Central memory CD8-positive, alpha-beta T cell (primary cell): ENCODE measurements at regions not wholly inside any gene's neighbourhood (a gene's known extent, or its start where the extent isn't known, plus 50 kb on each side); places are given as distances from the start of the nearest gene placed in this dataset.

Source experiments
- ATAC-seq: fragments of 150-1000 bp; cut with Tn5 transposase; replicated peaks from 2 replicates; pipeline ENCODE4 v1.10.0; 2022; ENCODE audit warnings: mild to moderate bottlenecking, moderate FRiP score, moderate number of reproducible peaks; ENCODE audit not compliant: poor library complexity, severe bottlenecking; ENCODE audit errors: extremely low read depth
- DNase-seq, 2 donors: peaks; one replicate each; pipeline ENCODE4 v3.0.0; 2021; ENCODE audit warnings: low spot score in 2 of 2
- H3K27ac Mint-ChIP-seq: one replicate; pipeline ENCODE4 v1.8.0; 2022; ENCODE audit warnings: low read depth, mild to moderate bottlenecking, moderate library complexity, mixed read lengths
- H3K27me3 Mint-ChIP-seq: one replicate; pipeline ENCODE4 v1.8.0; 2022; ENCODE audit warnings: mixed read lengths
- H3K36me3 Mint-ChIP-seq: one replicate; pipeline ENCODE4 v1.8.0; 2022; ENCODE audit warnings: mild to moderate bottlenecking, moderate library complexity, mixed read lengths; ENCODE audit not compliant: insufficient read depth
- H3K4me1 Mint-ChIP-seq: one replicate; pipeline ENCODE4 v1.8.0; 2022; ENCODE audit warnings: mixed read lengths
- H3K4me3 Mint-ChIP-seq: one replicate; pipeline ENCODE4 v1.8.0; 2022; ENCODE audit warnings: mild to moderate bottlenecking, moderate library complexity, mixed read lengths
- H3K9me3 Mint-ChIP-seq: one replicate; pipeline ENCODE4 v1.8.0; 2022; ENCODE audit warnings: mixed read lengths

DNA sequence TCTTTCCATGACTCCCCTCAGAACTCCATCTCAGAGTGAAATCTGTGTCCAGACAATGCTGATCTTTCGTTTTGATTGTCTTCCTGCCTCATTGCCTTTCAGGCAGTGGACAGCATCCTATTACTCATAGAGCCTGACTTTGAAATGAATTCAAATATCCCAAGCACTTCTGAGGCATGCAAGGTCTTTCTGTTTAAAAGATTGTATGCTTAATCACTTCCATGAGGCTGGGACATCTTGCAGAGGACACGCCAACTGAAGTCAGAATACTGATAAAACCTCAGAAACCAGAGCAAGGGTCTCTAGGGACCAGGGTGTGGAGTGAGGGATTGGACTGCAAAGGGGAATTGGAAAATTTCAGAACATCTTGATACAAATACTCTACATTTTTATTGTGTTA, 836.5 kb upstream of the ID2 start:
- no peak for DNase-seq
- no peak overlapping the region for H3K4me3 Mint-ChIP-seq
- H3K4me1 Mint-ChIP-seq: peaks cover 15% of the 10 kb centered on the region
- H3K27me3 Mint-ChIP-seq: no peaks in the 10 kb centered on the region
- no peak overlapping the region for H3K27ac Mint-ChIP-seq
- no peak for ATAC-seq
- no peaks in the 10 kb centered on the region for H3K9me3 Mint-ChIP-seq
- H3K36me3 Mint-ChIP-seq: peaks cover 3% of the 10 kb centered on the region

DNA sequence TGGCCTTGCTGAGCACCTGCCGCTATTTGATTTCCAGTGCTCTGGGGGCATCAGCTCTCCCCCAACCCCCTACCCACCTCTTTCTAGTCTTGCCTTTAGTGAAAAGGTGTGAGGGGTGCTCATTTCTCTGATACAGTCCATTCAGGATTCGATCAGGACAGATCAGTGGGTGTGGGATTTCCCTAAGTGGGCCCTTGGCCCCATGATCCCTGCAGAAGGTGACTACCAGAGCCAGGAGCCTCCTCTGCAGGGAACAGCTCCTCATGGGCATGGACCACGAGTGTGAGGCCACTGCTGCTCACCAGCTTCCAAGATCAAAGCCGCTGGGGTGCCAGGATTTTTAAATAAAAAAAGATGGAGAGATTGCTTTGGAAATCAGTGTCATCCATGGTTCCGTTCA, 835.2 kb upstream of the ID2 start:
- H3K27ac Mint-ChIP-seq: no peak overlapping the region
- no peaks in the 10 kb centered on the region for H3K27me3 Mint-ChIP-seq

DNA sequence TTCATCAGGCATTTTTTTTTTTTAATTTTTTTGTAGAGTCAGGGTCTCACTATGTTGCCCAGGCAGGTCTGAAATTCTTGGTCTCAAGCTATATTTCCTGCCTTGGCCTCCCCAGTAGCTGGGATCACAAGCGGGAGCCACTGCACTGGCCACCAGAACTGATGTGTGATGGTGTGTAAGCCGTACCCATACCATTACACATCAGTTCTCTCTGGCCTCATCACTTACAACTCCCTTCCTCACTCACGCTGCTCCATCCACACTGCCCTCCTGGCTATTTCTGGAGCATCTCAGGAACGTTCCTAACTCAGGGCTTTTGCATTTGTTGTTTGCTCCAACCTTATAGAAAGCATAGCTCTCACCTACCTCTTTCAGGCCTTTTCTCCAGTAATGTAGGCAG, 834.5 kb upstream of the ID2 start:
- H3K9me3 Mint-ChIP-seq: no peaks in the 10 kb centered on the region
- peaks cover 15% of the 10 kb centered on the region for H3K4me1 Mint-ChIP-seq
- H3K27me3 Mint-ChIP-seq: no peaks in the 10 kb centered on the region
- H3K27ac Mint-ChIP-seq: no peak overlapping the region
- ATAC-seq (no peak), DNase-seq (no peak)
- no peak overlapping the region for H3K4me3 Mint-ChIP-seq
- H3K36me3 Mint-ChIP-seq: peaks cover 3% of the 10 kb centered on the region

More for the DNA sequence above, 835.2 kb upstream of the ID2 start:
- no peaks in the 10 kb centered on the region for H3K9me3 Mint-ChIP-seq
- peaks cover 3% of the 10 kb centered on the region for H3K36me3 Mint-ChIP-seq
- peaks cover 15% of the 10 kb centered on the region for H3K4me1 Mint-ChIP-seq
- no peak for ATAC-seq
- H3K4me3 Mint-ChIP-seq: no peak overlapping the region
- no peak for DNase-seq

DNA sequence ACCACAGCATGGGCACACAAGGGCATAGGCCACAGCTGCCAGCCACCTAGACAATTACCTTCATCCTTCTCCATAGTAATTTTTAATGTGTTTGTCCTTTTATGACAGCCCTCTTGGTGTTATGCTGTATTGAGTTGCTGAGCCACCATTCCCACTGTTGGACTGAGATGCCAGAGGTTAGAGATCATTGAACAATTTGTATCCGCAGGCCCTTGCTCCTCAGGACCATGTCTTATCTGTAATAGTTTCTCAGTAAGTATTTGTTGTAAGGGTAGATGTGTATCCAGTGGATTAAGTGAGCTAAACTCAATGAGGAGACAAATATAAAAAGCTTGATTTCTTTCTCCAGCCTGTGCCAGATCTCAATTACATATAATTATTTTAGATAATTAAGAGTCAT, 832.8 kb upstream of the ID2 start:
- ATAC-seq: no peak

DNA sequence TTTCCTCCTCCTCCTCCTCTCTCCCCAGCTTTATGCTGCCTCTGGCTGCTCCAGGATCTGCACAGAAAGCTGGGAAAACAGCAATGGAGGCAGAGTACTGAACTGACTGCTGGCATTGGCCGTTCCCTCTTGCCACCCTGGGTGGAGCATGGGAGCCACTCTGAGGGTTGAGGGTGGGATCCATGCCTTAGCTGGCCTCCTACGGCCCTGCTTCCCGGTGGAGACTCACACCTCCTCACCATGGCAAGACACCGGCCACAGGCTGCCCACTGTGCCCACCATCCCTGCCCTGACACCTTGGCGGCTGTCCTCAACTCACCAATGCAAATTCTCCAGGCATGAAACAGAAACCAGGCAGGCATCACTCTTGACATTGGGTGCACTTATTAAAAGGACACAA, 832.3 kb upstream of the ID2 start:
- peaks cover 15% of the 10 kb centered on the region for H3K4me1 Mint-ChIP-seq
- no peak overlapping the region for H3K4me3 Mint-ChIP-seq

More for the DNA sequence above, 832.8 kb upstream of the ID2 start:
- Mint-ChIP-seq H3K4me1 (peaks cover 15% of the 10 kb centered on the region), H3K27ac (no peak overlapping the region), H3K27me3 (no peaks in the 10 kb centered on the region), H3K4me3 (no peak overlapping the region), H3K36me3 (peaks cover 3% of the 10 kb centered on the region), H3K9me3 (no peaks in the 10 kb centered on the region)
- no peak for DNase-seq

DNA sequence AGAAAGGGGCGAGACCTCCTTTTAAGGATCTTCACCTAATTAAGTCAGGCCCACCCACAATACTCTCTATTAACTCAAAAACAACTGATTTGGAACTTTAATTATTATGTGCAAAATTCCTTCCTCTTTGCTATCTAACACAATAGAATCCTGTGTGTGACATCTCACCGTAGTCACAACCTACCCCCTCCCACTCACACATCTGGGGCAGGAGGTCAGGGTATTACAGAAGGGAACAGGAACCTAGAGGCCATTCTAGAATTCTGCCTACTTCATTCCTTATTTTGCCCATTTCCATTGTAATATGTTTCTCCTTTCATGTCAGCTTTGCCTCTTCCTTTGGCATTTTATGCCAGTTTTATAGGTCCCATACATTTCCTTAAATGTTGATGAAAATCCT, 829.3 kb upstream of the ID2 start:
- Mint-ChIP-seq H3K9me3 (no peaks in the 10 kb centered on the region), H3K4me3 (no peak overlapping the region), H3K36me3 (peaks cover 3% of the 10 kb centered on the region), H3K27ac (no peak overlapping the region), H3K4me1 (peaks cover 13% of the 10 kb centered on the region), H3K27me3 (no peaks in the 10 kb centered on the region)
- DNase-seq: no peak
- no peak for ATAC-seq

More for the DNA sequence above, 832.3 kb upstream of the ID2 start:
- ATAC-seq (no peak), DNase-seq (no peak)
- H3K27me3 Mint-ChIP-seq: no peaks in the 10 kb centered on the region
- H3K27ac Mint-ChIP-seq: no peak overlapping the region
- H3K9me3 Mint-ChIP-seq: no peaks in the 10 kb centered on the region
- H3K36me3 Mint-ChIP-seq: peaks cover 3% of the 10 kb centered on the region

DNA sequence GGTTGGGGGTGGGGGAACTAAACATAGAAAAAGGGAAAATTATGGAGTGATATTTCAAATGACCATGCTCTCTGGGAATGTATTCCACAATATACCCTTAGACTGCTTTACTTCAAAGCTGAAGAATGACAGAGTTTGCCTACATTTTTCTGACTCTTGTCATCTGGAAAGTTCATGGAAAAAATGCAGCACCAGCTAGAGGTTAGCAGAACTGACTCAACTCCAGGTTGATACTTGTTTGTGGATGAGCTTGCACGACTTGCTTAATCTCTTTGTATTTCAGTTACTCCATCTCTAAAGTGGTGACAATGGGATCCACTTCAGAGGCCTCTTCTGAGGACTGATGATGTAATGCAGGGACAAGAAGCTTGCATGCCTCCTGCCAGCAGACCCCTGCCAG, 824.0 kb upstream of the ID2 start:
- H3K9me3 Mint-ChIP-seq: no peaks in the 10 kb centered on the region
- H3K4me1 Mint-ChIP-seq: no peaks in the 10 kb centered on the region
- ATAC-seq (no peak), DNase-seq (no peak)
- no peak overlapping the region for H3K4me3 Mint-ChIP-seq
- no peak overlapping the region for H3K27ac Mint-ChIP-seq
- no peaks in the 10 kb centered on the region for H3K36me3 Mint-ChIP-seq
- no peaks in the 10 kb centered on the region for H3K27me3 Mint-ChIP-seq

DNA sequence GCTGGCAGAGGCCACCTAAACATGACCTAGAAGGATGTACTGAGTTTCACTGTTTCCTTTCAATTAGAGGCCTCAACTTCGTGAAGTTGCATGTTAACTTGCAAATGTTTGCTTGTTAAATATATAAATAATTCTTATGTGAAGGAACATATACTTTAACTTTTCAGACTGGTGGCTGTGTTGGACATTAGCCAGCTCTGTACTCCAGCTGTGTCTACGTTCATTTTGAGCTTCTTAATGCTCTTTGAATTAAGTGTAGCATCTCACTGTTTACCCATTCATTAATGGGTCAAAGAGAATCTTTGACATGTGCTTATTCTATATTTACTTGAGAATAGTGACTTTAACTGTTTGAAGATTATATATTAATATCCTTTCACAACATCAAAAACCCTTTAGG, 823.2 kb upstream of the ID2 start:
- H3K27ac Mint-ChIP-seq: no peak overlapping the region
- no peaks in the 10 kb centered on the region for H3K4me1 Mint-ChIP-seq
- ATAC-seq (no peak), DNase-seq (no peak)
- H3K4me3 Mint-ChIP-seq: no peak overlapping the region
- no peaks in the 10 kb centered on the region for H3K9me3 Mint-ChIP-seq
- H3K27me3 Mint-ChIP-seq: no peaks in the 10 kb centered on the region
- no peaks in the 10 kb centered on the region for H3K36me3 Mint-ChIP-seq

DNA sequence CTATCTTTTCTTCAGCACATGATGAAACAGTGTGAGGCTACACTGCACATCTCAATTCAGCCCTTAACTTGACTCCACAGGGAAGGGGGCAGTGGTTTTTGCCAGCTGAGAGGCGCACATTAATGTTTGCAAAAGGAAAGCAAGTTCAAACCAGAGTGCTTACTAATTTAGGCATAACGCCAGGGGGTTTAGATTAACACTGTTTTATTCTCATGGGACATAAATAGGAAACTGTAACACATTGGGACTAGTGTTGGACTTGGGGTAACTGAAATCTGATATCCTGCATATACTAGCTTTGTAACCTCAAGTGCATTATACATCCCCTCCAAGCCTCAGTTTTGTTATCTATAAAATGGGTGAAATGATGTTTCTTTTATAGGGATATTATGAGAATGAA, 821.2 kb upstream of the ID2 start:
- Mint-ChIP-seq H3K27me3 (no peaks in the 10 kb centered on the region), H3K4me3 (no peak overlapping the region), H3K4me1 (no peaks in the 10 kb centered on the region), H3K9me3 (no peaks in the 10 kb centered on the region), H3K27ac (no peak overlapping the region), H3K36me3 (no peaks in the 10 kb centered on the region)
- no peak for ATAC-seq
- no peak for DNase-seq

DNA sequence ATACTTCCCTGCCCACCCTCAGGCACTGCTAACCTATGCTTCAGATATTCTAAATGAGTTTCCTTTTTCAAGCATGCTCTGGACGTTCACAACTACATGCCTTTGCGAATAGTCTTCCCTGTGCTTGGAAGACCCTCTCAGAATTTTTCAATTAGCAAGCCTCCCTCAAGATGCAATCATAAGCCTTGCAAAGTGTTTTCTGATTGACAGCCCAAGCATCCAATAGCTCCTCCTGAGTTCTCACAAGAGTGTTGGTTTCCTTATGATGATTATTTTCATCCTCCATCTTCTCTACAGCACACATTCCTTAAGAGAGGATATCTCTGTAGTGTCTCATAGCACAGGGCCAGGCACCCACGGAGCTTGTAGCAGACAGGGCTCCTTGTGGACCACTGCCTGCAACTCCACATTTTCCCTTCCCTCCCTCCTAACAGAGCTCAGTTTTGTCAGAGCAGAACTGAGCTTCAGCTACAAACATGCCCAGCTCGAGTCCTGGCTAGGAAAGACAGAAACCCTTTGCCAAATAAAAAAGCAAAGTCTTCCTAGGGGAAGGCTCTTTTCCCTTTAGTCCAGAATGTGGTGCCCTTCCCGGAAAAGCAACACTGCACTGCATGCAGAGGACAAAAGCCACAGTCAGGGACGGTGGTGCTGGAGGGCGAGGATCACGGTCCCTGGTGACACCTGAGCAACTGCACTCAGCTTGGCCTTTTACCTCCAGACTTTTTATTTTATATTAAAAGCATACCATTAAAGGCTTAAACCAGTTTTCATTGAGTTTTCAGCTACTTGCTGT, 819.8 kb upstream of the ID2 start:
- Mint-ChIP-seq H3K36me3 (no peaks in the 10 kb centered on the region), H3K9me3 (no peaks in the 10 kb centered on the region), H3K27me3 (no peaks in the 10 kb centered on the region), H3K27ac (no peak overlapping the region), H3K4me3 (no peak overlapping the region), H3K4me1 (no peaks in the 10 kb centered on the region)
- DNase-seq: no peak
- no peak for ATAC-seq

DNA sequence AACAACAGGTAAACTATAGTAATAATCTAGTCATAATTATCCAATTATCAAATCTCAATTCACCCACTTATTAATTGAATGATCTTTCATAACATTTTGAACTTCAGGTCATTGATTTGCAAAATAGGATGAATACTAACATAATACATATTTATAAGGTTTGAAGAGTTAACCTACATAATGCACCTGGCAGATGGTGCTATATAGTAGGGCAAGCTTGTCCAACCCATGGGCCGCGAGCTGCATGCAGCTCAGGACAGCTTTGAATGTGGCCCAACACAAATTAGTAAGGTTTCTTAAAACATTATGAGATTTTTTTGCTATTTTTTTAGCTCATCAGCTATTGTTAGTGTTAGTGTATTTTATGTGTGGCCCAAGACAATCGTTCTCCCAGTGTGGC, 815.8 kb upstream of the ID2 start:
- Mint-ChIP-seq H3K4me3 (no peak overlapping the region), H3K9me3 (no peaks in the 10 kb centered on the region), H3K27me3 (no peaks in the 10 kb centered on the region), H3K4me1 (no peaks in the 10 kb centered on the region), H3K36me3 (no peaks in the 10 kb centered on the region), H3K27ac (no peak overlapping the region)
- DNase-seq: no peak
- ATAC-seq: no peak

DNA sequence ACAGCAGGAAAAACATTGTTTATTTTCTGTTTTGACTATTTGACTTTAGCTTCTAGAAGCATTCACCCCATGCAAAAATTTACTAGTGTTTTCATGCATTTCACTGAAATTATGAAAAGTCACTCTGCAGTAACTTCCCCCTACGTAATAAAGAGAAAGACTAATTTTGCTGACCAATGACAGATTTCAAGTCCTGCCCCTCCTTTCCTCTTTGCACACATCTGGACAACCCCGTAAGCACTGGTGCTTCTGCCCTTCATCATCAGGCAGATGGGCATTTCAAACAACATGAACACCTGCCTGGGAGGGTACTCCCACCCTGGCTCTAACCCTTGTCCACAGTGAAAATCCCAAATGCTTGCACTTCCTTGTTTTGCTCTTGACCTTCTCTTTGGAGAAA, 815.0 kb upstream of the ID2 start:
- Mint-ChIP-seq H3K4me3 (no peak overlapping the region), H3K27me3 (no peaks in the 10 kb centered on the region), H3K27ac (no peak overlapping the region), H3K36me3 (no peaks in the 10 kb centered on the region), H3K9me3 (no peaks in the 10 kb centered on the region), H3K4me1 (no peaks in the 10 kb centered on the region)
- ATAC-seq: no peak
- DNase-seq: no peak

DNA sequence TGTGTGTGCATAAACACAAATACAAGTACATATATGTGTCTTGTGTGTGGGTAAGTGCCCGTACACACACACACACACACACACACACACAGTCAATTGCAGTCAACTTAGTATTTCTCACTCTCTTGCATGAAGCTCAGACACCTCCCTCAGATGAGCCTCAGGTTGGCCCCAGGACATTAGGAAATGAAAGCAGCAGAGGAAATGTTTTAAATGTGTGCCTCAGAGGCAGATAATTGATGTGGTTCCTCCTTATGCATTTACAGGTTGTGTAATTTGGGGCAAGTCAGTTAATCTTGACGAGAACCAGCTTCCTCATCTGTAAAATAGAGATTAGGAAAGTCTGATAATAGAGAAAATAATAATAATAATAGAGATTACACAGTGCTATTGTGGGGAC, 814.0 kb upstream of the ID2 start:
- H3K4me1 Mint-ChIP-seq: no peaks in the 10 kb centered on the region
- no peak for DNase-seq
- peak; percentile 36 for ATAC-seq
- no peaks in the 10 kb centered on the region for H3K9me3 Mint-ChIP-seq
- no peak overlapping the region for H3K27ac Mint-ChIP-seq
- H3K36me3 Mint-ChIP-seq: no peaks in the 10 kb centered on the region
- no peak overlapping the region for H3K4me3 Mint-ChIP-seq
- H3K27me3 Mint-ChIP-seq: no peaks in the 10 kb centered on the region
